GM20000 (cell line): ENCODE measurements at regions not wholly inside any gene's neighbourhood (a gene's known extent, or its start where the extent isn't known, plus 50 kb on each side); places are given as distances from the start of the nearest gene placed in this dataset.
"Not testable (repeated sequence)": the region's sequence is repeated elsewhere in the genome, so short reads cannot be mapped to it uniquely, and the experiment has no call there.

Experiments
- DNase-seq: peaks from one replicate; pipeline ENCODE4 v3.0.0; 2012; ENCODE audit warnings: low spot score
- TF ChIP-seq, protein P1 (sequence below): IDR thresholded peaks from 2 replicates; pipeline ENCODE4 v1.5.1; 2012; ENCODE audit warnings: mild to moderate bottlenecking, control low read depth; ENCODE audit errors: extremely low read depth, missing control alignments

DNA sequence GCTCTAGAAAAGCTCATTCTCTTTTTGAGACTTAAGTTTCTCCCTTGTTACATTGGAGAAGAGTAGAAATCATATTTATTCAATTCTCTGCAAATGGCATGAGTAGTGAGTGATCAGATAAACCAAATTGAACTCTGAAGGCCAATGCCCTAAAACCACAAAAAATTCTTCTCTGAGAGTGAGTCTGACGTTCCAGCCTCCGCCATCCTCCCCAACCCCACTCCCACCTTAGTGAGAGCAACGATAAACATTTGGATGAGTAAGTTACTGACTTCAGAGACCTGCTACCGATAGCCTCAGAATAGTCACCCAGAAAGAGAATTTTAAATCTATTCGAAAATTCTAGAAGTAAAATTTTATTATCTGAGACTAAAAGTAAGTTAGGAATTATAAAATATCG lies 94.6 kb downstream of the TFAP2A start:
- TF ChIP-seq, protein P1, sequence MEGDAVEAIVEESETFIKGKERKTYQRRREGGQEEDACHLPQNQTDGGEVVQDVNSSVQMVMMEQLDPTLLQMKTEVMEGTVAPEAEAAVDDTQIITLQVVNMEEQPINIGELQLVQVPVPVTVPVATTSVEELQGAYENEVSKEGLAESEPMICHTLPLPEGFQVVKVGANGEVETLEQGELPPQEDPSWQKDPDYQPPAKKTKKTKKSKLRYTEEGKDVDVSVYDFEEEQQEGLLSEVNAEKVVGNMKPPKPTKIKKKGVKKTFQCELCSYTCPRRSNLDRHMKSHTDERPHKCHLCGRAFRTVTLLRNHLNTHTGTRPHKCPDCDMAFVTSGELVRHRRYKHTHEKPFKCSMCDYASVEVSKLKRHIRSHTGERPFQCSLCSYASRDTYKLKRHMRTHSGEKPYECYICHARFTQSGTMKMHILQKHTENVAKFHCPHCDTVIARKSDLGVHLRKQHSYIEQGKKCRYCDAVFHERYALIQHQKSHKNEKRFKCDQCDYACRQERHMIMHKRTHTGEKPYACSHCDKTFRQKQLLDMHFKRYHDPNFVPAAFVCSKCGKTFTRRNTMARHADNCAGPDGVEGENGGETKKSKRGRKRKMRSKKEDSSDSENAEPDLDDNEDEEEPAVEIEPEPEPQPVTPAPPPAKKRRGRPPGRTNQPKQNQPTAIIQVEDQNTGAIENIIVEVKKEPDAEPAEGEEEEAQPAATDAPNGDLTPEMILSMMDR = no peak
- DNase-seq = no peak

DNA sequence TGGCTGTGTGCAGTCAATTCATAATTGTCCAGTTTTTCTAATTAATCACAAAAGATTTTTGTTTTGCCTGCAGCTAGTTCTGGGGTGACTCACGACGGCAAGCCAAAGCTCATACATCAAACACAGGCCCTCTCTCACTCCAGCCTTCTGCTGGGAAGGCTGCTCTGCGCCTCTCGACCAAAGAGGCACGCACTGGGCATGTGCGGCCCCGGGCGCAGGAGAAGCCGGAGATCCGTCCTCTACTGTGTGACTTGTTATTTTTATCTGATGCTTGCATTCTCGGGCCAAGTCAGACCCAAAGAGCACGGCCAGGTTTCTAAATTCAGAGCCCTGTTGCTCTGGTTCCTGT lies 98.5 kb downstream of the TFAP2A start:
- TF ChIP-seq, protein P1 = no peak
- DNase-seq = no peak

DNA sequence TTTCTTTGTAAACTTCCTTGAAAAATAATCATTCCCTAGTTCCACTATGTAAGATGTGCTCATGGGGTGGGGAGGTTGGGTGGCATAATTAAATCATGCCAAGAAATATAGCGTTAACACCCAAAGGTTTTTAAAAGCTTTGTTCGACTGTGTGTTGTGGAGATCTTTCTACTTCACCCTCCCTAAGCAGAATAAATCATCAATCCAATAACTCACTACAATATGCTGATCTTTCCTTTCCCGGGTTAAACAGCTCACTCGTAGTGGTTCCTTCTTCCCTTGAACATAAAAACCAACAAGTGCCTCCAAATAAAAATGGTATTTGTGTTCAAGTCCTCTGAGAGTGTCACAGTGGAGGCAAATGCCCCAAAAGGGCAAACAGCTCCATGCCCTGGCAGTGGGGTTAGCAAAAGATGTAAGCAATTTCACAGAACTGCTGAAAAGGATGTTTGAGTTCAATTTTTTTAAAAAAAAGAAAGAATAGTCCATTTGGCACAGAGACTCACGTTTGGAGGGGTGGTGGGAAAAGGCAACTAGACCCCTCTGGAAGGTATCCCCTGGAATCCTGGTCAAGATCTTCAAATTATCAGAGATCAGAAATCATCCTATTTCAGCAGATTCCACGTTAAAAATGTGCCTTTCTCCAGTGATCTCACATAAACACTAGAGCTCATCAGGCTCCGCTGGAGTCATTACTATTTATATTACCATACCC lies 99.1 kb downstream of the TFAP2A start:
- no peak for DNase-seq
- TF ChIP-seq, protein P1 = no peak

DNA sequence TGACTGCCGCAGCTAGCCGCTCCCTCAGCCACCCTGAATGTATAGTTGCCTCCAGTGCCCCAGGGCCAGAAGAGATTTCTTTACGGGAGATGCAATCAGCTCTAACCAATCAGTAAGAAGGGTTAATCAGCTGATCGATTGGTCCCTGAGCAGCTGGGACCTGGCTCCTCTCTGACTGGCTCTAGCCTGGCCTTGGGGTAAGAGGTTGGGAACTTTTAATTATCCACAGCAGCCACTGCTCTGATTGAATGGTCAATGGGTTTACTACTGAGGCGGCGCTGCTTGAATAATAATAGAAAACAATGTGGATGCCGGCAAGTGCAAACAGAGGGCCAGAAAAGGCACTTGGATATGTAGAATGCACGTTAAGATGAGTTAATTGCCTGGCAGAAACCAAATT lies 99.8 kb downstream of the TFAP2A start:
- no peak for DNase-seq
- TF ChIP-seq, protein P1 = no peak

DNA sequence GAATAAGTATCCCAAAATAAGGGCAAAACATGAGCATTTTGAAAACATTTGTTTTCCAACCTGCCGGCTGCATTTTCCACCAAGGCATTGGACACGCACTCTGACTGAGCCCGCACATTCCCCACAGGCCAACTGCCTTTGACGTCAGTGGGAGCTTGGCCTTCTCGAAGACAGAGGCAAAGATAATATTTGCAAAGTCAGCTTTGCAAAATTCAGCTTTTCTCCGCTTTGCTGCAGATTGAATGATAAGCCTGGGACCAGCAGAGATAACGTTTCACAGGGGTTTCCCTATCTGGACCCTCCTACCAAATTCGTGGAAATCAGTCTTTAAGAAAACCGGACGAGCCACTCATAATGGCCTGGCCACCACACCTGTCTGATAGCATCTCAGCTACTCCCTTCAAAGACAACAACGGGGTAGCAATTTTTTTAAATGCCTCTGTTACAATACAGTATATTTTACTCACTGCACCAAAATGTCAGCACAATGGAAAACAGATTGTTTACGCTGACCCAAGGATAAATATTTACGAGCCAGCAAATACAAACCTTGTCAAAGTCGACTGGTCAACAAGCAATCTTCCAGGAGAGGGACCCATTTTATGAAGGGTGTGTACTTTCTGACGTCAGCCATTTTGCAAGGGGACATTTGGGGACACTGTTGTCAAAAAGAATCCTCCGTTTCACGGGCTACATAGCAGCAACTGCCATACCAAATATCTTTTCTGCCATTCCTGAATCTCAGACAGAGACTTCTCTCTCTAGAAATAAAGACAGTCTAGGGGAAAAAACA lies 100.5 kb downstream of the TFAP2A start:
- TF ChIP-seq, protein P1 = no peak
- DNase-seq = no peak

DNA sequence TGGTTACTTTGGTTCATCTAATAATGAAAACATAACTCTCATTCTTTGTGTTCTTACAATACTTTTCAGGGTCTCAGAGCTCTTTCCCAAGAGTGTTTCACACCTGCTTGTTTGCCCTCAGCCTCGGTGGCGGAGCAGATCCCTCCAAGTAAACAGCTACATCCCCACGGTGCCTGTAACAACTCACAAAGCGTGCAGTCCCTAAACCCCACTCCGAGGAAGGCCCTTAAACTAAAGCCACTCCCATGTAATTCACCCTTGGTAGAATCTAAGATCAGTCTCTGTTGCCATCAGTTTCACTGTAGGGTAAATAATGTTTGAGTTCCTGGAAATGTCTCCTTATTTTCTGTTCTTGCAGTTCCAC lies 101.1 kb downstream of the TFAP2A start:
- DNase-seq = no peak
- TF ChIP-seq, protein P1 = no peak

DNA sequence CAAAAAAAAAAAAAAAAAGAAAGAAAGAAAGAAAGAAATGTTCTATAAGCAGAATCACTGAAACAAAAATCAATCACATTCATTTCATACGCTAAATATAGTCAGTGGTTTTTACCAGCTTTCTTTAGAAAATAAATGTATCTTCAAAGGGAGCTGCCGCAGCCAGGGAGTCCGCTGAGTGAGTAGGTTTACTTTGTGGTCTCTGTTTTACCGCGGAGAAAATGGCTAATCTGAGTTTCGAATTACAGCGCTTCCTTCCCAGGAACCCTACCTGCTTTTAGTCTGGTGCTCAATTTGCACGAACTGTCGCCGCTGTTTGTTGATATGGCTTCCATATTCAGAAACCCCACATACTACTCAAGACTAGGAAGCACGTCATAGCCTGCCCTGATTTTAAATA lies 102.4 kb downstream of the TFAP2A start:
- no peak for DNase-seq
- TF ChIP-seq, protein P1 = no peak

DNA sequence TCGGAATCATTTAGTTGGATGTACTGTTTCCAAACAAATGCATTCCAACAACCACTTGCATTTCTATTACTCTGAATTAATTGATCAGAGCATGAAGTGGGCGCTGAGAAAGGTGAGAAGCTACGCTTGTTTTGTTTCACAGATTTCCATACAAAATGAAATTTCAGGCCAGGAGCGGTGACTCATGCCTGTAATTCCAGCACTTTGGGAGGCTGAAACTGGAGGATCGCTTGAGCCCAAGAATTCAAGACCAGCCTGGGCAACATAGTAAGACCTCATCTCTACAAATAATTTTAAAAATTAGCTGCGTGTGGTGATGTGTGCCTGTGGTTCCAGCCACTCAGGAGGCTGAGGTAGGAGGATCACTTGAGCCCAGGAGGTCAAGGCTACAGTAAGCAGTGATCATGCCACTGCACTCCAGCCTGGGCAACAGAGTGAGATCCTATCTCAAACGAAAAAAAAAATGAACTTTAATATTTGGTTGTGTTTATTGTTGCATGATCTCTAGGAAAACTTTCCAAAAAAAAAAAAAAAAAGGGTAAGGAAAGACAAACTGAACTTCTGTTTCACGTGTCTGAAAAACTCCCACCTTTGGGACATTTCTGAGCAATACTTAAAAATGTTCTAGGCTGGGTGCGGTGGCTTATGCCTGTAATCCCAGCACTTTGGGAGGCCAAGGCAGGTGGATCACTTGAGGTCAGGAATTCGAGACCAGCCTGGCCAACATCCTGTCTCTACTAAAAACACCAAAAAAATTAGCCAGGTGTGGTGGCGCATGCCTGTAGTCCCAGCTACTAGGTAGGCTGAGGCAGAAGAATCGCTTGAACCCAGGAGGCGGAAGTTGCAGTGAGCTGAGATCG lies 103.1 kb downstream of the TFAP2A start:
- not testable (repeated sequence) for DNase-seq
